OCI-LY3 (cell line): ENCODE measurements at regions not wholly inside any gene's neighbourhood (a gene's known extent, or its start where the extent isn't known, plus 50 kb on each side); places are given as distances from the start of the nearest gene placed in this dataset.

Source experiments
- H2AFZ ChIP-seq: fragments of 200-600, 300-600 bp; shearing (Covaris generic); 2 replicates; pipeline ENCODE4 v1.6.0; 2014; ENCODE audit warnings: antibody characterized with exemption, low read depth, low read length
- H3K27ac ChIP-seq: fragments of 200-600, 300-600 bp; sonication (generic); 2 replicates; pipeline ENCODE4 v1.5.1; 2014; ENCODE audit warnings: mild to moderate bottlenecking, low read length, moderate library complexity, mixed read lengths
- H3K27me3 ChIP-seq: fragments of 200-600, 300-600 bp; sonication (generic); 2 replicates; pipeline ENCODE4 v1.6.1; 2014; ENCODE audit warnings: low read depth, low read length, mixed read lengths
- H3K36me3 ChIP-seq: fragments of 200-600, 300-600 bp; sonication (generic); replicated peaks from 2 replicates; pipeline ENCODE3; 2014; ENCODE audit warnings: low read depth, low read length, mixed read lengths
- H3K4me1 ChIP-seq: fragments of 300-600, 200-600 bp; sonication (generic); 2 replicates; pipeline ENCODE4 v1.6.1; 2014; ENCODE audit warnings: low read length, mixed read lengths
- H3K4me2 ChIP-seq: fragments of 200-600, 300-600 bp; sonication (generic); 2 replicates; pipeline ENCODE4 v1.6.1; 2014; ENCODE audit warnings: low read length, mixed read lengths
- H3K4me3 ChIP-seq: fragments of 300-600, 200-600 bp; sonication (generic); 2 replicates; pipeline ENCODE4 v1.5.1; 2014; ENCODE audit warnings: antibody characterized with exemption, mild to moderate bottlenecking, low read length, moderate library complexity
- H3K79me2 ChIP-seq: fragments of 300-600, 200-600 bp; shearing (Covaris generic); 2 replicates; pipeline ENCODE4 v1.6.1; 2014; ENCODE audit warnings: mild to moderate bottlenecking, low read length, mixed read lengths
- H3K9ac ChIP-seq: fragments of 300-600, 200-600 bp; shearing (Covaris generic); 2 replicates; pipeline ENCODE4 v1.6.0; 2014; ENCODE audit warnings: mild to moderate bottlenecking, low read length, moderate library complexity
- H3K9me3 ChIP-seq: fragments of 200-600, 300-600 bp; shearing (Covaris generic); 2 replicates; pipeline ENCODE4 v1.6.1; 2014; ENCODE audit warnings: low read length, mixed read lengths; ENCODE audit not compliant: insufficient read depth
- H4K20me1 ChIP-seq: fragments of 200-600, 300-600 bp; sonication (generic); 2 replicates; pipeline ENCODE4 v1.6.1; 2016; ENCODE audit warnings: low read length, mixed read lengths; ENCODE audit not compliant: insufficient read depth
- CTCF ChIP-seq: fragments of 200-600, 300-600 bp; sonication (generic); IDR thresholded peaks from 2 replicates; pipeline ENCODE4 v1.5.1; 2014; ENCODE audit warnings: antibody characterized with exemption, low read length, low read depth
- EZH2phosphoT487 ChIP-seq: fragments of 200-600 bp; shearing (Covaris generic); IDR thresholded peaks from 2 replicates; pipeline ENCODE4 v1.6.1; 2018; ENCODE audit warnings: antibody characterized with exemption, mixed run types, low read depth

GRCh38 chr18:54433368-54433767 lies 75.7 kb downstream of the C18orf54 start:
- H3K79me2 ChIP-seq = no peaks in the 10 kb centered on the region

GRCh38 chr18:54433857-54434256 lies 76.2 kb downstream of the C18orf54 start:
- TF ChIP-seq EZH2phosphoT487 (no peak), CTCF (no peak)
- Histone ChIP-seq H3K4me1 (peaks cover 9% of the 10 kb centered on the region), H3K9ac (no peak overlapping the region)

More at GRCh38 chr18:54433368-54433767, 75.7 kb downstream of the C18orf54 start:
- Histone ChIP-seq H3K4me2 (peak overlapping the region; percentile 3; the same call in 1 of the 2 replicates), H3K27me3 (no peaks in the 10 kb centered on the region; the same call in 1 of the 2 replicates), H3K27ac (no peak overlapping the region), H4K20me1 (no peaks in the 10 kb centered on the region), H3K9me3 (no peaks in the 10 kb centered on the region), H3K4me1 (peaks cover 9% of the 10 kb centered on the region), H3K9ac (no peak overlapping the region), H2AFZ (no peak overlapping the region), H3K36me3 (no peaks in the 10 kb centered on the region), H3K4me3 (no peak overlapping the region)
- no peak for TF ChIP-seq EZH2phosphoT487
- no peak for TF ChIP-seq CTCF

GRCh38 chr18:54434453-54434852 lies 76.7 kb downstream of the C18orf54 start:
- Histone ChIP-seq H2AFZ (no peak overlapping the region), H4K20me1 (no peaks in the 10 kb centered on the region), H3K27me3 (no peaks in the 10 kb centered on the region; the same call in 1 of the 2 replicates), H3K4me3 (no peak overlapping the region), H3K27ac (no peak overlapping the region), H3K9me3 (no peaks in the 10 kb centered on the region), H3K79me2 (no peaks in the 10 kb centered on the region), H3K9ac (no peak overlapping the region), H3K4me2 (no peak overlapping the region), H3K4me1 (peaks cover 9% of the 10 kb centered on the region), H3K36me3 (no peaks in the 10 kb centered on the region)
- TF ChIP-seq CTCF (no peak), EZH2phosphoT487 (no peak)

More at GRCh38 chr18:54433857-54434256, 76.2 kb downstream of the C18orf54 start:
- Histone ChIP-seq H3K79me2 (no peaks in the 10 kb centered on the region), H3K36me3 (no peaks in the 10 kb centered on the region), H3K27me3 (no peaks in the 10 kb centered on the region; the same call in 1 of the 2 replicates), H4K20me1 (no peaks in the 10 kb centered on the region), H3K27ac (no peak overlapping the region), H3K4me2 (no peak overlapping the region), H3K4me3 (no peak overlapping the region), H3K9me3 (no peaks in the 10 kb centered on the region), H2AFZ (no peak overlapping the region)

- Histone ChIP-seq H3K36me3 (no peaks in the 10 kb centered on the region), H4K20me1 (no peaks in the 10 kb centered on the region), H2AFZ (no peak overlapping the region), H3K79me2 (no peaks in the 10 kb centered on the region), H3K27ac (no peak overlapping the region), H3K27me3 (peaks cover 2% of the 10 kb centered on the region; the same call in 1 of the 2 replicates), H3K4me2 (no peak overlapping the region), H3K9ac (no peak overlapping the region), H3K4me1 (peaks cover 9% of the 10 kb centered on the region), H3K4me3 (no peak overlapping the region), H3K9me3 (no peaks in the 10 kb centered on the region)
- TF ChIP-seq EZH2phosphoT487 (no peak), CTCF (no peak)
Measured at GRCh38 chr18:54436501-54436900, 78.8 kb downstream of the C18orf54 start.
